ENCODE measurements at regions not wholly inside any gene's neighbourhood (a gene's known extent, or its start where the extent isn't known, plus 50 kb on each side); places are given as distances from the start of the nearest gene placed in this dataset.

DNA sequence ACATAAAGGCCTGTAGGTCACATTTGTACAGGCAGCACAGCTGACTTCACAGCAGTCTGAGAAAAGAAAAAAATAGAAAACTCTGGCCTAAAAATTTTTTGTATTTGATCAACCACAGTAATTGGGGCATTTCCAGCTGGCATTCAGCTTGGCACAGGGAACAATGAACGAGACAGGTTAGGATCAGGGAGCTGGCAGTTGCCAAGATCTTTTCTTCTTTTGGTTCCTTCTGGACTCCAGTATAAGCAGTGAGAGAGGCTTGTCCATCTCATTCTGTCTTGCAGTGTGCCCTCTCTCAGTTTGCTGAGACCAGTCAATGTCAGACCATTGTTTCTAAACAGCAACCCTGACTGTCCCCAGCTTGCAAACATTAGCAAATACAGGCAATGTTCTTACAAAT, 601.1 kb downstream of the TLR4 start:
- DNase-seq (ENCODE audit: low read depth, low spot score) (no peak), FAIRE-seq (no peak), ATAC-seq (no peak)
- CTCF ChIA-PET, result no interaction called here
- Histone ChIP-seq H3K27ac (ENCODE audit: control insufficient read depth, insufficient read depth) (no peak overlapping the region), H3K4me3 (no peak overlapping the region), H4K20me1 (ENCODE audit: control insufficient read depth, insufficient read depth) (no peaks in the 10 kb centered on the region), H3K79me2 (ENCODE audit: control insufficient read depth, insufficient read depth, low read length) (no peaks in the 10 kb centered on the region), H3K4me2 (ENCODE audit: control insufficient read depth, insufficient read depth) (no peak overlapping the region), H3K27me3 (replicated peaks in 1 of 2; ENCODE audit: control insufficient read depth in 2 of 2, insufficient read depth in 2 of 2, low read length in 1 of 2) (no peaks in the 10 kb centered on the region), H3K4me1 (ENCODE audit: control insufficient read depth, insufficient read depth, low read length) (no peaks in the 10 kb centered on the region), H2AFZ (ENCODE audit: control insufficient read depth, low read depth, low read length) (no peak overlapping the region), H3K9ac (ENCODE audit: control insufficient read depth, insufficient read depth, low read length) (no peak overlapping the region), H3K9me3 (replicated peaks; ENCODE audit: control insufficient read depth, insufficient read depth, low read length) (no peaks in the 10 kb centered on the region), H3K36me3 (ENCODE audit: control insufficient read depth in 2 of 2, insufficient read depth in 2 of 2, low read length in 1 of 2) (no peaks in the 10 kb centered on the region)
- WGBS (ENCODE audit: insufficient coverage, insufficient replicate concordance, low lambda C conversion rate, missing lambda C conversion rate), result 0% methylated on average over 1 of the region's 1 CpG
- POLR2A ChIA-PET, result no interaction called here
- SMC1A ChIA-PET (ENCODE audit: uncharacterized antibody, unreplicated experiment), result no interaction called here
- RAD21 ChIA-PET (ENCODE audit: unreplicated experiment), result no interaction called here
- intact Hi-C loops (cut with micrococcal nuclease; ENCODE audit: unreplicated experiment) (no loop called here), in situ Hi-C loops (cut with MboI) (no loop called here)
- BruUV-seq (replicated peaks), result no TSS peak
- TF ChIP-seq, protein P1, sequence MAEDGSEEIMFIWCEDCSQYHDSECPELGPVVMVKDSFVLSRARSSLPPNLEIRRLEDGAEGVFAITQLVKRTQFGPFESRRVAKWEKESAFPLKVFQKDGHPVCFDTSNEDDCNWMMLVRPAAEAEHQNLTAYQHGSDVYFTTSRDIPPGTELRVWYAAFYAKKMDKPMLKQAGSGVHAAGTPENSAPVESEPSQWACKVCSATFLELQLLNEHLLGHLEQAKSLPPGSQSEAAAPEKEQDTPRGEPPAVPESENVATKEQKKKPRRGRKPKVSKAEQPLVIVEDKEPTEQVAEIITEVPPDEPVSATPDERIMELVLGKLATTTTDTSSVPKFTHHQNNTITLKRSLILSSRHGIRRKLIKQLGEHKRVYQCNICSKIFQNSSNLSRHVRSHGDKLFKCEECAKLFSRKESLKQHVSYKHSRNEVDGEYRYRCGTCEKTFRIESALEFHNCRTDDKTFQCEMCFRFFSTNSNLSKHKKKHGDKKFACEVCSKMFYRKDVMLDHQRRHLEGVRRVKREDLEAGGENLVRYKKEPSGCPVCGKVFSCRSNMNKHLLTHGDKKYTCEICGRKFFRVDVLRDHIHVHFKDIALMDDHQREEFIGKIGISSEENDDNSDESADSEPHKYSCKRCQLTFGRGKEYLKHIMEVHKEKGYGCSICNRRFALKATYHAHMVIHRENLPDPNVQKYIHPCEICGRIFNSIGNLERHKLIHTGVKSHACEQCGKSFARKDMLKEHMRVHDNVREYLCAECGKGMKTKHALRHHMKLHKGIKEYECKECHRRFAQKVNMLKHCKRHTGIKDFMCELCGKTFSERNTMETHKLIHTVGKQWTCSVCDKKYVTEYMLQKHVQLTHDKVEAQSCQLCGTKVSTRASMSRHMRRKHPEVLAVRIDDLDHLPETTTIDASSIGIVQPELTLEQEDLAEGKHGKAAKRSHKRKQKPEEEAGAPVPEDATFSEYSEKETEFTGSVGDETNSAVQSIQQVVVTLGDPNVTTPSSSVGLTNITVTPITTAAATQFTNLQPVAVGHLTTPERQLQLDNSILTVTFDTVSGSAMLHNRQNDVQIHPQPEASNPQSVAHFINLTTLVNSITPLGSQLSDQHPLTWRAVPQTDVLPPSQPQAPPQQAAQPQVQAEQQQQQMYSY (CRISPR knock-in tag; IDR thresholded peaks at IDR 0.05), result no peak
- no peak for TF ChIP-seq TBL1XR1 (IDR thresholded peaks at IDR 0.05; ENCODE audit: low read depth, low read length)
- TF ChIP-seq HDGF (IDR thresholded peaks at IDR 0.05), result no peak
- TF ChIP-seq BRCA1 (IDR thresholded peaks at IDR 0.05; ENCODE audit: low read depth, low read length), result no peak
- TF ChIP-seq ETV6 (conservative IDR thresholded peaks at IDR 0.05 in 1 of 2, IDR thresholded peaks at IDR 0.05 in 1 of 2; ENCODE audit: borderline replicate concordance in 1 of 2, low read depth in 1 of 2), result no peak
- TF ChIP-seq MEF2B (IDR thresholded peaks at IDR 0.05; ENCODE audit: partially characterized antibody, poor library complexity, severe bottlenecking), result no peak
- no peak for TF ChIP-seq SMC3 (IDR thresholded peaks at IDR 0.05; ENCODE audit: borderline replicate concordance, low read length)
- no peak for TF ChIP-seq ZNF274 (IDR thresholded peaks at IDR 0.05; ENCODE audit: insufficient read depth, insufficient read length)
- TF ChIP-seq SMAD1 (IDR thresholded peaks at IDR 0.05; ENCODE audit: low read depth, partially characterized antibody), result no peak
- no peak for TF ChIP-seq PAX8 (IDR thresholded peaks at IDR 0.05)
- no peak for TF ChIP-seq NFYA (IDR thresholded peaks at IDR 0.05; ENCODE audit: borderline replicate concordance, low read depth, low read length)
- TF ChIP-seq, protein P2, sequence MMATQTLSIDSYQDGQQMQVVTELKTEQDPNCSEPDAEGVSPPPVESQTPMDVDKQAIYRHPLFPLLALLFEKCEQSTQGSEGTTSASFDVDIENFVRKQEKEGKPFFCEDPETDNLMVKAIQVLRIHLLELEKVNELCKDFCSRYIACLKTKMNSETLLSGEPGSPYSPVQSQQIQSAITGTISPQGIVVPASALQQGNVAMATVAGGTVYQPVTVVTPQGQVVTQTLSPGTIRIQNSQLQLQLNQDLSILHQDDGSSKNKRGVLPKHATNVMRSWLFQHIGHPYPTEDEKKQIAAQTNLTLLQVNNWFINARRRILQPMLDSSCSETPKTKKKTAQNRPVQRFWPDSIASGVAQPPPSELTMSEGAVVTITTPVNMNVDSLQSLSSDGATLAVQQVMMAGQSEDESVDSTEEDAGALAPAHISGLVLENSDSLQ (IDR thresholded peaks at IDR 0.05), result no peak
- no peak for TF ChIP-seq CBX3 (IDR thresholded peaks at IDR 0.05; ENCODE audit: borderline replicate concordance, low read depth)
- no peak for TF ChIP-seq CEBPB (IDR thresholded peaks at IDR 0.05; ENCODE audit: borderline replicate concordance in 1 of 2, low read depth in 2 of 2, low read length in 2 of 2)
- TF ChIP-seq EGR1 (IDR thresholded peaks at IDR 0.05; ENCODE audit: borderline replicate concordance in 1 of 2, low read depth in 2 of 2, low read length in 2 of 2), result no peak
- no peak for TF ChIP-seq ZNF622 (IDR thresholded peaks at IDR 0.05)
- TF ChIP-seq, protein P3, sequence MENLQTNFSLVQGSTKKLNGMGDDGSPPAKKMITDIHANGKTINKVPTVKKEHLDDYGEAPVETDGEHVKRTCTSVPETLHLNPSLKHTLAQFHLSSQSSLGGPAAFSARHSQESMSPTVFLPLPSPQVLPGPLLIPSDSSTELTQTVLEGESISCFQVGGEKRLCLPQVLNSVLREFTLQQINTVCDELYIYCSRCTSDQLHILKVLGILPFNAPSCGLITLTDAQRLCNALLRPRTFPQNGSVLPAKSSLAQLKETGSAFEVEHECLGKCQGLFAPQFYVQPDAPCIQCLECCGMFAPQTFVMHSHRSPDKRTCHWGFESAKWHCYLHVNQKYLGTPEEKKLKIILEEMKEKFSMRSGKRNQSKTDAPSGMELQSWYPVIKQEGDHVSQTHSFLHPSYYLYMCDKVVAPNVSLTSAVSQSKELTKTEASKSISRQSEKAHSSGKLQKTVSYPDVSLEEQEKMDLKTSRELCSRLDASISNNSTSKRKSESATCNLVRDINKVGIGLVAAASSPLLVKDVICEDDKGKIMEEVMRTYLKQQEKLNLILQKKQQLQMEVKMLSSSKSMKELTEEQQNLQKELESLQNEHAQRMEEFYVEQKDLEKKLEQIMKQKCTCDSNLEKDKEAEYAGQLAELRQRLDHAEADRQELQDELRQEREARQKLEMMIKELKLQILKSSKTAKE (IDR thresholded peaks at IDR 0.05; ENCODE audit: low read depth, poor library complexity, severe bottlenecking), result no peak

Data from GM12878 (cell line).